CD1c-positive myeloid dendritic cell (primary cell): ENCODE measurements at regions not wholly inside any gene's neighbourhood (a gene's known extent, or its start where the extent isn't known, plus 50 kb on each side); places are given as distances from the start of the nearest gene placed in this dataset.
"Not testable (repeated sequence)": the region's sequence is repeated elsewhere in the genome, so short reads cannot be mapped to it uniquely, and the experiment has no call there.

ENCODE experiments used
- DNase-seq: peaks from one replicate; pipeline ENCODE4 v3.0.0-alpha.2; 2016; ENCODE audit errors: extremely low spot score

DNA sequence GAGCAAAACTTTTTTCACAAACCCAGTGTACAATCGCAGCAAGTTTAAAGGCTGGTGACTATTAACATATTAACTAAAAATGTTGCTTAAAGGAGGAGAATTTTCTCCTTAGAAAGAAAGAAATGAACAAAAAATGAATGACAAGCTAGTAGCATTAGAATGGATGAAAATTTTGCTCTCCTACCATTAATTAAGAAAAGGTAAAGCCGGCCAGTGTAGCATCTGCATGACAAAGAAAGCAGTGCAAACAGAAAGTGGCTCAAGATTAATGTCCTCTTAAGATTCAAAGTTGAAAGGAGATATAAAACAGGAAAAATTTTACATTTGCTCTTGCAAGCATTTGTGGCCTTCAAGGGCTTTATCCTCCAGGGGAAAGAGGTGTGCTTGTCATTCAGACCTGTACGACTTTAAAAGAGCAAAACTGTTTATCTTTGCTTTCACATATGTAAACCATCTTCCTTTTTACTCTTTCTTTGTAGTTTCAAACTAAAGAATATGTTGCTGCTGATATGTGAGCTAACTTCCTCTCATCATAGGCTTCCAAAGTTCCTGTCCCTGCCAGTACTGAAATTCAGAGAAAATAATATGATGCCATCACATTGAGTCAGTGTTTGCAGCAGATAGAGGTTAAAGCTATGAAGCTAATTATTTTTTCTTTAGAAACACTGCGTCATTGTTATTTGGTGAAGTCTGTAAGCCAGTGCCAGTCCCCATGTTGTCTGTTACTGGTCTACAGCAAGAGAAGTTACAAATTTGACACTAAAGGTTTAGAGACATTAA is 439.1 kb upstream of the GRM7 start:
- no peak for DNase-seq

GRCh38 chr3:6425289-6425820 is 435.6 kb upstream of the GRM7 start:
- DNase-seq = no peak

GRCh38 chr3:6428276-6428675 is 432.6 kb upstream of the GRM7 start:
- not testable (repeated sequence) for DNase-seq

DNA sequence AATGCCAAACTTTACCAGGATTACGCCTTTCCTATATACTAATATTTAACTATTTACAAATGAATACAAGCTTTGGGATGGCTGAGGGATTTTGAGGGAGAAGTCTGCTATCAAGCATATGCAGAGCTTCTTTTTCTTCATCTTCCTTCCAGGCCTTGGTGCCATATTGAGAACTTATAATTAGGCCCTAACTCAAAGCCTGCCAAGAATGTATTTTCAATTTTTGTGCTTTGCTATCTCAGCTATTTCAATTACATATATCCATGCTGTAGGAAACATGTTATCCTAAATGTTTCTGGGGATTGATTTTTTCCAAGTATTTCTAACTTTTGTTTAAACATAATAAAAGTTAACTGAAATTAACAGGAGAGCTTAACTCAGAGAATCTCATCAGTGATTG is 425.0 kb upstream of the GRM7 start:
- no peak for DNase-seq

DNA sequence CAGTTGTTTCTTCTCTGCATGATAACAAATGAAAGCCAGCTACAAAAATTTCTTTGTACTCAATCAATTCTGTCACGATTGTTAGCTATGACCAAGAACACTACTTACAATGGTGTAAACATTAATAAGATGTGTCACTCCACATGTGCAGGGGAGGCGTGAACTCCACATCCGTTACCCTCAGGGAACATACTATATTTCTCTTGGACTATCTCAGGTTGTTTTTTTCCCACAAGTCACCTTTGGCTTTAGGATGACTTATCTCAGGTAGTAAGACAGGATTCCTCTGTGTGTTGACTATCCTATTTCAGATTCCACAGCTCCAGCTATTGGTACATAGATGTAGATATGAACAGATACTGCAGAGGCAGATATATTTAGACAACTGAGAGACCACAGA is 423.3 kb upstream of the GRM7 start:
- DNase-seq = no peak

- no peak for DNase-seq
Observed at GRCh38 chr3:6438031-6438430, 422.9 kb upstream of the GRM7 start.

DNA sequence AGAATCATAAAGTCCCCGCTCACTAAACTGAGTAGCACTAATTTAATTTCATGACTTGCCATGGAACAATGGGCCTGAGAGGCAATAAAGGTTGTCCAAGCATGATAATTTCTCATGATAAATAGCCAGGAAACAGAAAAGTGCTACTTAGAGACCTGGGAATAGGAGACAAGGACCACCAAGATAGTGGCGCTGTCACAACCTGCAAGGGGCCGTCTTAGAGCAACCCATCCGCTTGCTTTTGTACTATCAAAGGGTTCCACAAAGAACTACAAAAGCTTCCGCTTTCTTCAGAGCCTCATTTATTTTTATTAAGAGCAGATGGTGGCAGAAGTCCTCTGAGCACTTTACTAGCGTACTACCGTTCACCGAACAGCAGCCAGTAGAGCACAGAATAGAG is 421.7 kb upstream of the GRM7 start:
- DNase-seq = no peak

- DNase-seq = no peak
Observed at GRCh38 chr3:6439824-6440223, 421.1 kb upstream of the GRM7 start.

- DNase-seq = no peak
Observed at GRCh38 chr3:6444888-6445658, 415.8 kb upstream of the GRM7 start.

GRCh38 chr3:6447166-6447801 is 413.6 kb upstream of the GRM7 start:
- no peak for DNase-seq

DNA sequence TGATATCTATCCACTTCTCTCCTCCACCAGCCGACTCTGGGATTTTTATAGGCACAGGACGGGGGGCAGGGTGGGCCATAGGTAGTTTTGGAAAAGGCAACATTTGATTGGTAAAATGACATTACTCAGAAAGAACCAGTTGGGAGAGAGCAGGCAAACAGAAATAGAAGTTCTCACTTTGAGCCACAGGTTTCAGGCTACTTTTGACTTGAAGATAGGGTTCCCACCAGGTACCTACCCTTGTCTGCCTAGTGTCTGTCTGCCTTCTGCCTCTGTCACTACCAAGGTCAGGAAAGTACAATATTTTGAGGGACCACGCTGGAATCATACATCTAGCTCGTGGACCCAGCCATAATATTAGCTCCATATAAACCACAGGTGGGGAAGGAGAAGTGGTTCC is 412.9 kb upstream of the GRM7 start:
- no peak for DNase-seq

GRCh38 chr3:6449099-6449498 is 411.8 kb upstream of the GRM7 start:
- DNase-seq = no peak

GRCh38 chr3:6452974-6453373 is 407.9 kb upstream of the GRM7 start:
- no peak for DNase-seq

- no peak for DNase-seq
Observed at GRCh38 chr3:6455031-6455430, 405.9 kb upstream of the GRM7 start.

- DNase-seq = no peak
Observed at GRCh38 chr3:6467186-6467585, 393.7 kb upstream of the GRM7 start.

- DNase-seq = no peak
Observed at GRCh38 chr3:6468589-6468988, 392.3 kb upstream of the GRM7 start.

DNA sequence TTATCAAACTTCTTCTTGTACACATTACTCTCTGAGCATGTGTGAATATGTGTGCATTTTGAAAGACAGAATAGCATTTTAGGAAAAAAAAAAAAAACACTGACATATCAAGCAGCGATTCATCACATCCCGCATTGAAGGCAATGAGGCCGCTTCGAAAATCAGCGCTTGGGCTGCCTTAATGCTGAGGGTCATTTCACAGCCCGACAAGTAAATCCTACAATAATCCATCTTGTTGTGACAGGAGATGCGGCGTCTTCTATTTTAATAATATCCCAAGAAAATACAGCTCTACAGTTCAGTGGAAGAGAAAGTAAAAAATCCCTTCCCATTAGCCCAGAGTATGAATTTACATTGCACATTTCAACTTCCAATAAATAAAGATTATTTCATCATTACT is 389.2 kb upstream of the GRM7 start:
- no peak for DNase-seq

- DNase-seq = not testable (repeated sequence)
Observed at GRCh38 chr3:6490487-6491327, 370.2 kb upstream of the GRM7 start.

- DNase-seq = no peak
Observed at GRCh38 chr3:6491768-6492167, 369.1 kb upstream of the GRM7 start.

DNA sequence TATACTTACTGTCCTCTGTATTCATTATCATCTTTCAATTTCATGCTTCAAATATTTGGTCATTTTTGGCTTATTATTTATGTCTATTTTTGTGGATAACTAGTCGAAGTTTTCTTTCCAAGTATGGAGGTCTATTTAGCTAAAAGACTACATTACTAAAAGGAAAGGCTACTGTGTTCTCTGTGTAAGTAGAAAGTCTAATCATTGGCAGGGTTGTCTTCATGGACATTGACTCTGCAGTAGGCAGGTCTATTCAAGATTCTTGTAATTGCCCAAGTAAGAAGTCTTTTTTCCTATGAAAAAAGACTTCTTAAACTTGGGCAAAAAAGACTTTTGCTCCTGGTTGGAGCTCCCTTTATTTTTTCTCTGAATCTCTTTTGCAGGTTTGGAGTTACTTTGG is 368.6 kb upstream of the GRM7 start:
- no peak for DNase-seq

GRCh38 chr3:6498944-6499343 is 362.0 kb upstream of the GRM7 start:
- DNase-seq = not testable (repeated sequence)

GRCh38 chr3:6504347-6504746 is 356.6 kb upstream of the GRM7 start:
- no peak for DNase-seq
